ENCODE measurements at regions not wholly inside any gene's neighbourhood (a gene's known extent, or its start where the extent isn't known, plus 50 kb on each side); places are given as distances from the start of the nearest gene placed in this dataset.

DNA sequence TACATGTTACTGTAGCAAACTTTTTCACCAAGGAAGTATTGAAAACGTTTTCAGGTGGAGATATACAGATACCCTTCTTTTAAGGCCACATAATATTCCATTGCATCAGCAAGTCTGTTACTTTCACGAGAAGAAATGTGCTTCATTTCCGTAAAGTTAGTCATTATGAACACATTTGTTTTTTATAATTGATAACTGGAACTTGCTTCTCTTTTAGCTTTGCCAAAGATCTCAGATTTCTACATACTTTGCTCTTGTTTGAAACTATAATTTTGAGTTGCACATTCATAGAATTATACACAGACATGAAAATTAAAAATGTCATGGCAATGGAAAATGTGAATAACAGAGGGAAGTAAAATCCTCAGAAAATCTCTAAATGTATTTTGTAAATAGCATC is 128.7 kb upstream of the GIMD1 start:
- TF ChIP-seq YBX1 (IDR thresholded peaks at IDR 0.05) (no peak), LARP7 (IDR thresholded peaks at IDR 0.05) (no peak), BHLHE40 (IDR thresholded peaks at IDR 0.05; ENCODE audit: borderline replicate concordance in 1 of 2, low read depth in 2 of 2, low read length in 1 of 2) (no peak), FOXM1 (IDR thresholded peaks at IDR 0.05; ENCODE audit: low read depth, low read length) (no peak), FOXK2 (IDR thresholded peaks at IDR 0.05) (no peak), NR2C2 (IDR thresholded peaks at IDR 0.05; ENCODE audit: borderline replicate concordance, control insufficient read depth, insufficient read length, low read depth) (no peak), PML (IDR thresholded peaks at IDR 0.05; ENCODE audit: low read length) (no peak)
- TF ChIP-seq, protein P1, sequence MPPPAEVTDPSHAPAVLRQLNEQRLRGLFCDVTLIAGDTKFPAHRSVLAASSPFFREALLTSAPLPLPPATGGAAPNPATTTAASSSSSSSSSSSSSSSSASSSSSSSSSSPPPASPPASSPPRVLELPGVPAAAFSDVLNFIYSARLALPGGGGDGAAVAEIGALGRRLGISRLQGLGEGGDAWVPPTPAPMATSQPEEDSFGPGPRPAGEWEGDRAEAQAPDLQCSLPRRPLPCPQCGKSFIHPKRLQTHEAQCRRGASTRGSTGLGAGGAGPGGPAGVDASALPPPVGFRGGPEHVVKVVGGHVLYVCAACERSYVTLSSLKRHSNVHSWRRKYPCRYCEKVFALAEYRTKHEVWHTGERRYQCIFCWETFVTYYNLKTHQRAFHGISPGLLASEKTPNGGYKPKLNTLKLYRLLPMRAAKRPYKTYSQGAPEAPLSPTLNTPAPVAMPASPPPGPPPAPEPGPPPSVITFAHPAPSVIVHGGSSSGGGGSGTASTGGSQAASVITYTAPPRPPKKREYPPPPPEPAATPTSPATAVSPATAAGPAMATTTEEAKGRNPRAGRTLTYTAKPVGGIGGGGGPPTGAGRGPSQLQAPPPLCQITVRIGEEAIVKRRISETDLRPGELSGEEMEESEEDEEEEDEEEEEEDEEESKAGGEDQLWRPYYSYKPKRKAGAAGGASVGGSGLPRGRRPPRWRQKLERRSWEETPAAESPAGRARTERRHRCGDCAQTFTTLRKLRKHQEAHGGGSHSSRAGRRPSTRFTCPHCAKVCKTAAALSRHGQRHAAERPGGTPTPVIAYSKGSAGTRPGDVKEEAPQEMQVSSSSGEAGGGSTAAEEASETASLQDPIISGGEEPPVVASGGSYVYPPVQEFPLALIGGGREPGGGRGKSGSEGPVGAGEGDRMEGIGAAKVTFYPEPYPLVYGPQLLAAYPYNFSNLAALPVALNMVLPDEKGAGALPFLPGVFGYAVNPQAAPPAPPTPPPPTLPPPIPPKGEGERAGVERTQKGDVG (CRISPR knock-in tag; IDR thresholded peaks at IDR 0.05): no peak
- H3K27me3 ChIP-seq (replicated peaks in 1 of 2; ENCODE audit: control insufficient read depth in 2 of 2, insufficient read depth in 2 of 2, low read length in 1 of 2): no peaks in the 10 kb centered on the region
- WGBS (ENCODE audit: insufficient coverage, insufficient replicate concordance, low lambda C conversion rate, missing lambda C conversion rate): 29% methylated on average over 3 of the region's 3 CpGs
- intact Hi-C loops (cut with micrococcal nuclease; ENCODE audit: unreplicated experiment) (no loop called here), in situ Hi-C loops (cut with MboI) (no loop called here)
- BruUV-seq (replicated peaks): no TSS peak
- H3K4me3 ChIP-seq: no peak overlapping the region
- no peaks in the 10 kb centered on the region for H4K20me1 ChIP-seq (ENCODE audit: control insufficient read depth, insufficient read depth)
- no peaks in the 10 kb centered on the region for H3K4me1 ChIP-seq (ENCODE audit: control insufficient read depth, insufficient read depth, low read length)
- no peak overlapping the region for H3K9ac ChIP-seq (ENCODE audit: control insufficient read depth, insufficient read depth, low read length)
- H3K79me2 ChIP-seq (ENCODE audit: control insufficient read depth, insufficient read depth, low read length): no peaks in the 10 kb centered on the region
- no peaks in the 10 kb centered on the region for H3K36me3 ChIP-seq (ENCODE audit: control insufficient read depth in 2 of 2, insufficient read depth in 2 of 2, low read length in 1 of 2)
- no peak overlapping the region for H2AFZ ChIP-seq (ENCODE audit: control insufficient read depth, low read depth, low read length)
- ChIA-PET POLR2A (no interaction called here), RAD21 (ENCODE audit: unreplicated experiment) (no interaction called here), SMC1A (ENCODE audit: uncharacterized antibody, unreplicated experiment) (no interaction called here), CTCF (no interaction called here)
- FAIRE-seq: no peak
- H3K9me3 ChIP-seq (replicated peaks; ENCODE audit: control insufficient read depth, insufficient read depth, low read length): no peaks in the 10 kb centered on the region
- DNase-seq (ENCODE audit: low read depth, low spot score): no peak
- no peak overlapping the region for H3K4me2 ChIP-seq (ENCODE audit: control insufficient read depth, insufficient read depth)
- no peak for ATAC-seq
- H3K27ac ChIP-seq (ENCODE audit: control insufficient read depth, insufficient read depth): no peak overlapping the region
